Keratinocyte (primary cell): ENCODE measurements at regions not wholly inside any gene's neighbourhood (a gene's known extent, or its start where the extent isn't known, plus 50 kb on each side); places are given as distances from the start of the nearest gene placed in this dataset.

ENCODE experiments used
- EZH2 ChIP-seq: IDR thresholded peaks from one replicate; pipeline ENCODE4 v1.6.1; 2012; ENCODE audit warnings: inconsistent platforms, mild to moderate bottlenecking, low read length, moderate library complexity
- TF ChIP-seq, protein P1 (sequence below), 3 experiments: IDR thresholded peaks in 1 of 3; conservative IDR thresholded peaks in 1 of 3; optimal IDR thresholded peaks in 1 of 3; 2 replicates in 2 of 3; 3 replicates in 1 of 3; pipeline versions ENCODE3 to v1.5.1; 2011; ENCODE audit warnings: low read length in 3 of 3, mild to moderate bottlenecking in 3 of 3, moderate library complexity in 2 of 3, control low read depth in 1 of 3, inconsistent platforms in 1 of 3; ENCODE audit not compliant: insufficient read depth in 2 of 3; ENCODE audit errors: extremely low read depth in 1 of 3

DNA sequence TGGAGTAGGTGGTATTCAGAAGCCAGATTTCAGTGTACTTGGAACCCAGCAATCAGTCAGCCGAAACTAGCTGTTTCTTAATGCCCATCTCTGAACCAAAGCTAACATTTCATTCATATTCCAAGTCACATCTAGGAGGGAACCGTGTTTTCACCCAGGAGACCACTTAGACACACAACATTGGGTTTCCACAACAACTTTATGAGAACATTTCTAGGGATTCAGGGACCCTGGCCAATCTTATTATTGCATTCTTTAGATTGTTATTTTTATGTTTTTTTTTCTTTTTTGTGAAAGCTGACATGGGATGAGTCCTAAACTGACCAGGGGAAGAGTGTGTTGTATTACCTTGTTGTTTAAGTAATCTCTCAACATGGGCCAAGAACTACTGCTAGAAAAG lies 72.5 kb upstream of the KIAA0040 start:
- TF ChIP-seq, protein P1, sequence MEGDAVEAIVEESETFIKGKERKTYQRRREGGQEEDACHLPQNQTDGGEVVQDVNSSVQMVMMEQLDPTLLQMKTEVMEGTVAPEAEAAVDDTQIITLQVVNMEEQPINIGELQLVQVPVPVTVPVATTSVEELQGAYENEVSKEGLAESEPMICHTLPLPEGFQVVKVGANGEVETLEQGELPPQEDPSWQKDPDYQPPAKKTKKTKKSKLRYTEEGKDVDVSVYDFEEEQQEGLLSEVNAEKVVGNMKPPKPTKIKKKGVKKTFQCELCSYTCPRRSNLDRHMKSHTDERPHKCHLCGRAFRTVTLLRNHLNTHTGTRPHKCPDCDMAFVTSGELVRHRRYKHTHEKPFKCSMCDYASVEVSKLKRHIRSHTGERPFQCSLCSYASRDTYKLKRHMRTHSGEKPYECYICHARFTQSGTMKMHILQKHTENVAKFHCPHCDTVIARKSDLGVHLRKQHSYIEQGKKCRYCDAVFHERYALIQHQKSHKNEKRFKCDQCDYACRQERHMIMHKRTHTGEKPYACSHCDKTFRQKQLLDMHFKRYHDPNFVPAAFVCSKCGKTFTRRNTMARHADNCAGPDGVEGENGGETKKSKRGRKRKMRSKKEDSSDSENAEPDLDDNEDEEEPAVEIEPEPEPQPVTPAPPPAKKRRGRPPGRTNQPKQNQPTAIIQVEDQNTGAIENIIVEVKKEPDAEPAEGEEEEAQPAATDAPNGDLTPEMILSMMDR (optimal IDR thresholded peaks at IDR 0.05 in 1 of 3, IDR thresholded peaks at IDR 0.05 in 1 of 3, conservative IDR thresholded peaks at IDR 0.05 in 1 of 3; ENCODE audit: extremely low read depth in 1 of 3, insufficient read depth in 2 of 3, low read length in 3 of 3) = no peak
- TF ChIP-seq EZH2 = no peak
